ENCODE measurements at regions not wholly inside any gene's neighbourhood (a gene's known extent, or its start where the extent isn't known, plus 50 kb on each side); places are given as distances from the start of the nearest gene placed in this dataset.

DNA sequence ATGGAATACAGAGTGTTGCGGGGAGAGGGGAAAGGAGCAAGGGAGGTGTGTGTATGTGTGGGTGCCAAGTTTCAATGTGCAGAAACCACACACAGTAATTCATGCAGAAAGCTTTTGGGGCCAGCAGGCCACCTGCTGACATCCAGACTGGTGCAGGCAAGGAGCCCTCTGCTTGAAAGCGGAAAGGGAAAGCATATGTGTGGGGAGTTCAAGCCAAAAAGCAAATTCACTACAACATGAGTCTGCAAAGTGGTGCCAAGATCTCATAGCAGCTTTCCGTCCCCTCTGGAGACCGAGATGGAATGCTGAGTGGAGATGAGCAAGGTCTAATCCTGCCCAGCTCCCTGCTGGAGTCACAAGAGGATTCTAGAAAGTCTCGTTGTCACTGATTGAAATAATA lies 159.7 kb upstream of the VLDLR start:
- DNase-seq = peak; percentile 93

DNA sequence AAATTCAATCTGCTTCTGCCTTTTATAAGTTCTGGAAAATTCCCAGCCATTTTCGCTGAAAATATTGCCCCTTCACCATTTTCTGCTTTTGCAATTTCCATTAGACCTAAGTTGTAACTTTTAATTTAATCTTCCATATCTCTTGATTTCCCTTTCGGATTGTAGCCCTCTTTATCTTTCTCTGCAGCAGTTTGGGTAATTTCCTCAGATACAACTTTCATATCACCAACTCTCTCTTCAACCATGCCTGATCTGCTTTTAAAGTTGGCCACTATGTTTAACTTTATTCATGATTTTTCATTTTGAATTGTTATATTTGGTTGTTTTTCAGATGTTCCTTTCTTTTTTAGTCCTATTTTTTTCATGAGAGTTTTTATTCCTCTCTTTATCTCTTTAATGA lies 157.0 kb upstream of the VLDLR start:
- DNase-seq = no peak

DNA sequence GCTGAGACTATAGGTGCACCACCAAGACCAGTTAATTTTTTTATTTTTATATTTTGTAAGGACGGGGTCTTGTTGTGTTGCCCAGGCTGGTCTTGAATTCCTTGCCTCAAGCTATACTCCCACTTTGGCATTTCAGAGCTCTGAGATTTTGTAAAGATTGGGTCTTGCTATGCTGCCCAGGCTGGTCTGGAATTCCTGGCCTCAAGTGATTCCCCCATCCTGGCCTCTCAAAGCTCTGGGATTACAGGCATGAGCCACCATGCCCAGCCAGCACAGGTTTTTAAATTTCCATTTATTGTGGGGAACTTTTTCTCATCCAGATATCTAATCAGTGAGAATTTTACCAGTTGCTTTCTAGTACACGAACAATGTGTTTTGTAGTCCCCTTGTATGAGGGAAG lies 156.1 kb upstream of the VLDLR start:
- DNase-seq = no peak

- no peak for DNase-seq
These were observed 155.6 kb upstream of the VLDLR start for GRCh38 chr9:2465921-2466460.

GRCh38 chr9:2466703-2467102 lies 154.9 kb upstream of the VLDLR start:
- no peak for DNase-seq

DNA sequence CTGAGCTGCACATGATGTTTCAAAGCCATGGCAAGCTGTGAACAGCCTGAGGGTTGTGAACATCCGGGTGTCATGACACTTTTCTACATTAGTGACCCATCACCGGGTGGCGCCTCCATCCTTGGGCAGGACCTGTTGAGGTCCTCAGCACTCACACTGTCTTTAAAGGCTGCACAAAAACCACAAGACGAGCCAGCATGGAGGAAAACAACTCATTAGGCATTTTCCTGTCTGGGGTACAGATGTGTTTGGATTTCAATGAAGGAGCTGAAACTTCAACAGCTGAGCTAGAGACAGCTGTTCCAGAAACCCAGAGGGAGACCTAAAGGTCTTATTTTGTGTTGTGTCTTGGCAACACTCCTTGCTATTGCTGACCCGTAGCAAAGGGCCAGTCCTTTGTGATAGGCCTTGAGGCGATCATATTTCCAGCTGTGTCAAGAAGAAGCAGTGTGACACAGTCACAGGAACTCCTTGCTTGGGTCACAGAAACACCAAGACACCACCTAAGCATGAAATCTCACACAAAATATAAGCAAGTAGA lies 151.8 kb upstream of the VLDLR start:
- peak; percentile 93 for DNase-seq

DNA sequence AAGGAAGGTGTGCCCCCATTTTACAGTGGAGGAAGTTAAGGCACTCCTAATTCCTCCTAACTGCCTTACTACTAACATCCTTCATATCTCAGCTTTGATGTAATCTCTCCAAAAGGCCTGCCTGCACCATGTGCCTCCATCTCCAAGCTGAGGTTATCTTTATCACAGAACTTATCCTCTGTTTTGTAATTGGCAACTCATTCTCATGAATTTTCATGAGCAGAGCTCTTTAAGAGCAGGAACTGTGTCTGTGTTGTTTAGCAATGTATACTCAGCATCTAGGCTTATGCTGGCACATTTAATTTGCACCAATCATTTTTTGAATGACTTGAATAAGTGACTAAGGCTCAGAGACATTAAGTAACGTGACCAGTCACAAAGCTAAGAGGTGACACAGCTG lies 147.9 kb upstream of the VLDLR start:
- DNase-seq = no peak

DNA sequence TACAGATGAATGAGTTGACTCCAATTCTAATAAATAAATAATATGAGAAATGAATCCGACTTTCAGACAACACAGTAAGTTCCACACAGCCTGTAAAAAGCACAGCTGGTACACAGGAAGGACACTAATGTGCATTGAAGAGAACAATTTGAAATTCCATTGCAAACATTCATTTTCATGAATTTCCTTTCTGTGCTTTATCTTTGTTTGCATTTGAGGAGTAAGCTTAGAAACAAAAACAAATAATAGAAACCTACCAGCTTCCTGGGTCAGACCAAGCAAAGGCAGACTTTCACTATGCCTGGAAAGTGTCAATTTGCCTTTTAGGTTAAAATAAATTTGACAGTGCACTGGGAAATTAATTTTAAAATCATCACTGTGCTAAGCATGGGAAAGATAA lies 143.8 kb upstream of the VLDLR start:
- DNase-seq = no peak

DNA sequence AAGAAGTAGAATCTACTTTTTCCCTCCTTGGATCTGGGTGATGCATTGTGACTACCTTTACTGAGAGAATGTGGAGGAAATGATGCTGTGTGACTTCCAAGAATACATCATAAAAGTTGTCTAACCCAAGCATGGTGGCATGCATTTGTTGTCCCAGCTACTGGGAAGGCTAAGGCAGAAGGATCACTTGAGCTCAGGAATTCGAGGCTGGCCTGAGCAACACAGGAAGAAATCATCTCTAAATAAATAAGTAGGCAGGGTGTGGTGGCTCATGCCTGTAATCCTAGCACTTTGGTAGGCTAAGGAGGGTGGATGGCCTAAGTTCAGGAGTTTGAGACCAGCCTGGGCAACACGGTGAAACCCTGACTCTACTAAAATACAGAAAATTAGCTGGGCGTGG lies 143.2 kb upstream of the VLDLR start:
- no peak for DNase-seq

DNA sequence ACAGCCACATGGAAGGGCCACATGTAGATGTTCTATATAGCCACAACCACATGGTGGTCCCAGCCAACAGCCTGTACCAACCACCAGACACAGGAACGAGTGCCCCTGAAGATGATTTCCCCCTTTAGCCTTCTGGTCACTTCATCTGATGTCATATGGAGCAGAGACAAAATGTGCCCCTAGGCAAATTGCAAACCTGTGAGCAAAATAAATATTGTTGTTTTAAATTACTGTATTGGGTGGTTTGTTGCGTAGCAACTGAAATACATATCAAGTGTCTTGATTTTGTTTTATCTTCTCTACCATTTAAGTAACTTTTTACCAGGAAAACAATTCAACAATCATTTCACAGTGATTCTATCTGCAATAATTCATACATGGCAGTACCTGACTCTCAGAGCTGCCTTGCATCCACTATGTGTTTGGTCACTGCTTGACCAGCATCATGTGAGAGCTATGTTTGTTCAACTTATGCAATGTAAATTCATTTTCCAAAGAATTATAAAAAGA lies 142.5 kb upstream of the VLDLR start:
- no peak for DNase-seq

- no peak for DNase-seq
These were observed 141.2 kb upstream of the VLDLR start for GRCh38 chr9:2480255-2480837.

DNA sequence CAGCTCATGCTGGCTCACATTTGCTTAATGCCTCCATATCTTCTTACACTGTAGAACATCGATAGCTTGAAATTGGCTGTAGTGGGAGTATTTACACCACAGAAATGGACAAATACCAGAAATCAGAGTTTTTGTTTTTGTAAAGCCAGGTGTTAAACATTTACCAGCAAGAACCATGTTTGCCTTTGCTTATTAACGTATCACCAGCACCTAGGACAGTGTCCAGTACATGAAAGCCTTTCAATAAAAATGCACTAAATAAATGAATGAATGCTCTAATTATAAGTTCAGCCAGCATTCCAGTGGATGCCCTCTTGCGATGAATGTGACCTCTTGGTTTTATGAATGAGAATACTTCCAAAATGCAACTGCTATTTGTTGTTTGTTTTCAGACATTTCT lies 140.4 kb upstream of the VLDLR start:
- no peak for DNase-seq

- no peak for DNase-seq
These were observed 134.6 kb upstream of the VLDLR start for GRCh38 chr9:2486988-2487387.

GRCh38 chr9:2489838-2490314 lies 131.7 kb upstream of the VLDLR start:
- peak; percentile 65 for DNase-seq

DNA sequence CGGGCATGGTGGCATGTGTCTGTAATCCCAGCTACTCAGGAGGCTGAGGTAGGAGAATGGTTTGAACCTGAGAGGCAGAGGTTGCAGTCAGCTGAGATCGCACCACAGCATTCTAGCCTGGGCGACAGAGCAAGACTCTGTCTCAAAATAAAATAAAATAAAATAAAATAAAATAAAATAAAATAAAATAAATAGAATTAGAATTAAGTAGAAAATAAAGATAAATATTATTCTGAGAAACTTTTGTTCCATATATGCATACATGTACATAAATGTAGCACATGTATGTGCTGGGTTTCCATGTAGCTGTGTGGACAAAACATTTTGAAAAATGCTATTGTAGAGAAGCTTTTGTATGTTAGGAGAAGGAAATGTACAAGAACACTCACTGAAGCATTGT lies 129.4 kb upstream of the VLDLR start:
- no peak for DNase-seq

- DNase-seq = peak; percentile 75
These were observed 128.5 kb upstream of the VLDLR start for GRCh38 chr9:2493109-2493508.

DNA sequence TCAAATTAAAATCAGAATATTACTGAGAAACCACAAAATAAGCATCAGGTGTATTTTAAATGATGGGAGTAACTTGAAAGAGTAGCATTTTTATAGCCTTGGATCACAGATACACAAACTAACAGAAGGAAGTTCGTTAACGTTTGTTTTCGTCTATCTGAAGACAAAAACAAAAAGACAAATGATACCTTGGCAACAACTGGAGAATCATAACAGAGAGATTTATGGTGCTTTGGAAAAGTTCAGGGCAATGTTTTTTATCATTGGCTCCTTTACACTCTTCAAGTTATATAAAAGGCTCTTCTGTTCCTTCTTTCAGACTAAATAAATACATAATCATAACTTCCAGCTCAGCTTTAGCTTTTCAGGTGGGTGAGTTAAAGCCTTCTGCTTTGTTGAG lies 128.1 kb upstream of the VLDLR start:
- peak; percentile 50 for DNase-seq

- no peak for DNase-seq
These were observed 127.0 kb upstream of the VLDLR start for GRCh38 chr9:2494562-2494961.

- DNase-seq = no peak
These were observed 126.2 kb upstream of the VLDLR start for GRCh38 chr9:2495221-2496005.

GRCh38 chr9:2496169-2496568 lies 125.4 kb upstream of the VLDLR start:
- no peak for DNase-seq

- no peak for DNase-seq
These were observed 124.7 kb upstream of the VLDLR start for GRCh38 chr9:2496934-2497333.

DNA sequence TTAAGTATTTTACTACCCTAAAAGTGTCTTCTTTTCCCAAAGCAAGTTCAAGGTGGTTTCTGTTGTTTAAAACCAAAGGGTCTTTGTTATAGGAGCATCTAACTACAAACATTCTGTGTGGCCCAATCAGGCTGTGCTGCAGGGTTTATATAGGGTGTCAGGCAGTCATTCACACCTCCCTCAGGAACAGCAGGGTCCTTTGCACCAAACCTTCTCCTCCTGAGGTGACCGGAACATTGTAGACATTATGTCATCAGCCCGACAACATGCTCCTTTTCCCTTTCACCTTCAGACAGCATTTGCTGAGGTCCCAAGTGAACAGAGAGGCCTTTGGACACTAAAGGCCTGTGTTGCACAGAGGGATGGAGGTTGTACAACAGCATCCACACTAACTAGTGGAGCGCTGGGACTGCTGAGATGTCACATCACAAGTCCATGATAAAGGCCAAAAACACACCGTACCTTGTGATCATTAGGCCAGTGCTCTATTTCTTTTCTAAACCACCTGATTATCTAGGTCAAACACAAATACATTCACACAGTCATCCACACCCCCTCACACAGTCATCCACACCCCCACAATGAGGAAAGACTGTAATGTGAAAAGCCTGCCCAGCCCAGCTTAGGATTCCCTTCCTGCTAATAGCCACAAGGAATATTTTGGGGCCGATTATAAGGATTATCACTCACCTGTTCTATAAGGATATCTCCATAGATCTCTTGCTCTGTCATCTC lies 123.8 kb upstream of the VLDLR start:
- no peak for DNase-seq

- no peak for DNase-seq
These were observed 119.4 kb upstream of the VLDLR start for GRCh38 chr9:2502210-2502609.
